ENCODE measurements at regions not wholly inside any gene's neighbourhood (a gene's known extent, or its start where the extent isn't known, plus 50 kb on each side); places are given as distances from the start of the nearest gene placed in this dataset.

GRCh38 chr2:220707261-220707660, 864.8 kb downstream of the EPHA4 start:
- 61 to 68% methylated on average over 3 of the region's 3 CpGs for WGBS, 2 donors
- H3K9me3 ChIP-seq (ENCODE audit: control insufficient read depth in 4 of 4, insufficient read depth in 3 of 4, low read length in 3 of 4): no peaks in the 10 kb centered on the region
- H3K4me1 ChIP-seq (ENCODE audit: control insufficient read depth in 5 of 5, insufficient read depth in 5 of 5, low read length in 5 of 5): no peaks in the 10 kb centered on the region
- ATAC-seq (ENCODE audit: insufficient read depth, low FRiP score) (no peak), DNase-seq (no peak)
- H3K36me3 ChIP-seq (ENCODE audit: control insufficient read depth in 4 of 4, insufficient read depth in 4 of 4, low read length in 4 of 4): no peaks in the 10 kb centered on the region
- TF ChIP-seq CTCF (IDR thresholded peaks at IDR 0.05; ENCODE audit: control extremely low read depth, extremely low read depth): no peak
- H3K27ac ChIP-seq (ENCODE audit: low read depth in 1 of 2, low read length in 1 of 2): no peak overlapping the region
- H3K27me3 ChIP-seq (ENCODE audit: control insufficient read depth in 3 of 3, insufficient read depth in 3 of 3, low read length in 2 of 3): no peaks in the 10 kb centered on the region
- no peak overlapping the region for H3K9ac ChIP-seq (ENCODE audit: insufficient read depth in 1 of 2, low read length in 2 of 2)
- H3K4me3 ChIP-seq: no peak overlapping the region

- H3K9ac ChIP-seq (ENCODE audit: insufficient read depth in 1 of 2, low read length in 2 of 2): no peak overlapping the region
- H3K4me3 ChIP-seq: no peak overlapping the region
- H3K36me3 ChIP-seq (ENCODE audit: control insufficient read depth in 4 of 4, insufficient read depth in 4 of 4, low read length in 4 of 4): no peaks in the 10 kb centered on the region
- H3K9me3 ChIP-seq (ENCODE audit: control insufficient read depth in 4 of 4, insufficient read depth in 3 of 4, low read length in 3 of 4): no peaks in the 10 kb centered on the region
- TF ChIP-seq CTCF (IDR thresholded peaks at IDR 0.05; ENCODE audit: control extremely low read depth, extremely low read depth): no peak
- H3K4me1 ChIP-seq (ENCODE audit: control insufficient read depth in 5 of 5, insufficient read depth in 5 of 5, low read length in 5 of 5): no peaks in the 10 kb centered on the region
- no peak for ATAC-seq (ENCODE audit: insufficient read depth, low FRiP score)
- no peaks in the 10 kb centered on the region for H3K27me3 ChIP-seq (ENCODE audit: control insufficient read depth in 3 of 3, insufficient read depth in 3 of 3, low read length in 2 of 3)
- H3K27ac ChIP-seq (ENCODE audit: low read depth in 1 of 2, low read length in 1 of 2): no peak overlapping the region
- WGBS, 2 donors: 87 to 88% methylated on average over 3 of the region's 3 CpGs
- no peak for DNase-seq
Observed at GRCh38 chr2:220708366-220708765, 863.7 kb downstream of the EPHA4 start.

GRCh38 chr2:220717283-220717682, 854.8 kb downstream of the EPHA4 start:
- no peak overlapping the region for H3K4me3 ChIP-seq
- no peak for TF ChIP-seq CTCF (IDR thresholded peaks at IDR 0.05; ENCODE audit: control extremely low read depth, extremely low read depth)
- no peak overlapping the region for H3K9ac ChIP-seq (ENCODE audit: insufficient read depth in 1 of 2, low read length in 2 of 2)
- no peak for ATAC-seq (ENCODE audit: insufficient read depth, low FRiP score)
- H3K4me1 ChIP-seq (ENCODE audit: control insufficient read depth in 5 of 5, insufficient read depth in 5 of 5, low read length in 5 of 5): no peaks in the 10 kb centered on the region
- H3K27me3 ChIP-seq (ENCODE audit: control insufficient read depth in 3 of 3, insufficient read depth in 3 of 3, low read length in 2 of 3): no peaks in the 10 kb centered on the region
- no peaks in the 10 kb centered on the region for H3K9me3 ChIP-seq (ENCODE audit: control insufficient read depth in 4 of 4, insufficient read depth in 3 of 4, low read length in 3 of 4)
- no peak overlapping the region for H3K27ac ChIP-seq (ENCODE audit: low read depth in 1 of 2, low read length in 1 of 2)
- no peak for DNase-seq
- H3K36me3 ChIP-seq (ENCODE audit: control insufficient read depth in 4 of 4, insufficient read depth in 4 of 4, low read length in 4 of 4): no peaks in the 10 kb centered on the region
- WGBS, 2 donors: 88 to 89% methylated on average over 3 of the region's 3 CpGs

GRCh38 chr2:220736778-220737177, 835.3 kb downstream of the EPHA4 start:
- no peak overlapping the region for H3K9ac ChIP-seq (ENCODE audit: insufficient read depth in 1 of 2, low read length in 2 of 2)
- no peak overlapping the region for H3K4me3 ChIP-seq
- H3K4me1 ChIP-seq (ENCODE audit: control insufficient read depth in 5 of 5, insufficient read depth in 5 of 5, low read length in 5 of 5): no peaks in the 10 kb centered on the region
- H3K27ac ChIP-seq (ENCODE audit: low read depth in 1 of 2, low read length in 1 of 2): no peak overlapping the region
- H3K9me3 ChIP-seq (ENCODE audit: control insufficient read depth in 4 of 4, insufficient read depth in 3 of 4, low read length in 3 of 4): no peaks in the 10 kb centered on the region
- WGBS, 2 donors: 67 to 75% methylated on average over 4 of the region's 4 CpGs
- no peak for TF ChIP-seq CTCF (IDR thresholded peaks at IDR 0.05; ENCODE audit: control extremely low read depth, extremely low read depth)
- H3K27me3 ChIP-seq (ENCODE audit: control insufficient read depth in 3 of 3, insufficient read depth in 3 of 3, low read length in 2 of 3): no peaks in the 10 kb centered on the region
- no peak for DNase-seq
- no peaks in the 10 kb centered on the region for H3K36me3 ChIP-seq (ENCODE audit: control insufficient read depth in 4 of 4, insufficient read depth in 4 of 4, low read length in 4 of 4)
- no peak for ATAC-seq (ENCODE audit: insufficient read depth, low FRiP score)

Data from lung (tissue), 11 donors.